Smooth muscle cell (in vitro differentiated cells): ENCODE measurements at regions not wholly inside any gene's neighbourhood (a gene's known extent, or its start where the extent isn't known, plus 50 kb on each side); places are given as distances from the start of the nearest gene placed in this dataset.

Experiments
- DNase-seq: peaks from one replicate; lab custom pipeline; 2025; ENCODE audit not compliant: unreplicated experiment; lab: John Stamatoyannopoulos, UW
- H2AFZ ChIP-seq: fragments of 200-600 bp; sonication (generic); 2 replicates; pipeline ENCODE4 v1.6.0; 2016; ENCODE audit warnings: antibody characterized with exemption, low read depth, mild to moderate bottlenecking
- H3F3A ChIP-seq: fragments of 200-600 bp; sonication (generic); 2 replicates; pipeline ENCODE4 v1.6.0; 2017; ENCODE audit warnings: antibody characterized with exemption, low read depth
- H3K27ac ChIP-seq: fragments of 200-600 bp; sonication (generic); 2 replicates; pipeline ENCODE4 v1.5.1; 2016; ENCODE audit warnings: low read depth, mild to moderate bottlenecking
- H3K27me3 ChIP-seq: fragments of 200-600 bp; sonication (generic); 2 replicates; pipeline ENCODE4 v1.6.1; 2016; ENCODE audit warnings: low read depth, mild to moderate bottlenecking
- H3K36me3 ChIP-seq: fragments of 200-600 bp; sonication (generic); 2 replicates; pipeline ENCODE4 v1.5.1; 2016; ENCODE audit warnings: low read depth
- H3K4me1 ChIP-seq: fragments of 200-600 bp; sonication (generic); 2 replicates; pipeline ENCODE4 v1.5.1; 2016; ENCODE audit warnings: low read depth
- H3K4me2 ChIP-seq: fragments of 200-600 bp; sonication (generic); 2 replicates; pipeline ENCODE4 v1.6.0; 2016; ENCODE audit warnings: mild to moderate bottlenecking
- H3K4me3 ChIP-seq: fragments of 200-600 bp; sonication (generic); 2 replicates; pipeline ENCODE4 v1.5.1; 2016; ENCODE audit warnings: mild to moderate bottlenecking
- H3K79me2 ChIP-seq: fragments of 200-600 bp; sonication (generic); 2 replicates; pipeline ENCODE4 v1.6.0; 2016; ENCODE audit warnings: low read depth, mild to moderate bottlenecking
- H3K9ac ChIP-seq: fragments of 200-600 bp; sonication (generic); 2 replicates; pipeline ENCODE4 v1.6.0; 2016; ENCODE audit warnings: low read depth
- H3K9me3 ChIP-seq: fragments of 200-600 bp; sonication (generic); replicated peaks from 2 replicates; pipeline ENCODE4 v1.5.1; 2016; ENCODE audit warnings: low read depth
- H4K20me1 ChIP-seq: fragments of 200-600 bp; sonication (generic); 2 replicates; pipeline ENCODE4 v1.6.0; 2016; ENCODE audit warnings: low read depth
- CTCF ChIP-seq: fragments of 200-600 bp; sonication (generic); IDR thresholded peaks from 2 replicates; pipeline ENCODE4 v1.5.1; 2017; ENCODE audit warnings: borderline replicate concordance, mild to moderate bottlenecking, antibody characterized with exemption; ENCODE audit not compliant: insufficient read depth, poor library complexity, severe bottlenecking
- WGBS: methylation state at CpG from one replicate; pipeline ENCODE4 v1.1.7; 2016; ENCODE audit warnings: low lambda C conversion rate; 5-methylcytosine and 5-hydroxymethylcytosine counted together

GRCh38 chr9:20032413-20033006, 243.7 kb upstream of the SLC24A2 start:
- Histone ChIP-seq H3F3A (no peaks in the 10 kb centered on the region), H3K27me3 (no peaks in the 10 kb centered on the region), H3K36me3 (no peaks in the 10 kb centered on the region), H3K4me2 (peak overlapping the region; percentile 26), H3K9me3 (no peaks in the 10 kb centered on the region), H3K79me2 (no peaks in the 10 kb centered on the region), H2AFZ (peak overlapping the region; percentile 58), H3K4me3 (no peak overlapping the region), H3K4me1 (peaks cover 8% of the 10 kb centered on the region), H3K27ac (no peak overlapping the region), H4K20me1 (no peaks in the 10 kb centered on the region), H3K9ac (peak overlapping the region; percentile 51)
- 76% methylated on average over 8 of the region's 8 CpGs for WGBS
- DNase-seq, result no peak
- no peak for TF ChIP-seq CTCF

GRCh38 chr9:20031836-20032235, 243.0 kb upstream of the SLC24A2 start:
- Histone ChIP-seq H3K9me3 (no peaks in the 10 kb centered on the region), H2AFZ (no peak overlapping the region), H3K4me1 (peaks cover 8% of the 10 kb centered on the region), H3K36me3 (no peaks in the 10 kb centered on the region), H3F3A (no peaks in the 10 kb centered on the region), H3K4me3 (no peak overlapping the region), H4K20me1 (no peaks in the 10 kb centered on the region), H3K79me2 (no peaks in the 10 kb centered on the region), H3K9ac (no peak overlapping the region), H3K4me2 (no peak overlapping the region), H3K27ac (no peak overlapping the region), H3K27me3 (no peaks in the 10 kb centered on the region)
- no peak for DNase-seq
- 44% methylated on average over 6 of the region's 6 CpGs for WGBS
- TF ChIP-seq CTCF, result no peak

- H3K27me3 ChIP-seq, result no peaks in the 10 kb centered on the region
- no peaks in the 10 kb centered on the region for H3K79me2 ChIP-seq
- no peak for TF ChIP-seq CTCF
- no peak overlapping the region for H3K9ac ChIP-seq
- no peaks in the 10 kb centered on the region for H3K9me3 ChIP-seq
- H2AFZ ChIP-seq, result no peak overlapping the region
- no peak overlapping the region for H3K27ac ChIP-seq
- H3F3A ChIP-seq, result no peaks in the 10 kb centered on the region
- no peak overlapping the region for H3K4me3 ChIP-seq
- no peak overlapping the region for H3K4me2 ChIP-seq
- H4K20me1 ChIP-seq, result no peaks in the 10 kb centered on the region
- DNase-seq, result no peak
- H3K4me1 ChIP-seq, result peaks cover 8% of the 10 kb centered on the region
- H3K36me3 ChIP-seq, result no peaks in the 10 kb centered on the region
- WGBS, result 98% methylated on average over 2 of the region's 2 CpGs
Measured at GRCh38 chr9:20030671-20031070, 241.8 kb upstream of the SLC24A2 start.

GRCh38 chr9:20030221-20030620, 241.4 kb upstream of the SLC24A2 start:
- TF ChIP-seq CTCF, result no peak
- no peaks in the 10 kb centered on the region for H3K9me3 ChIP-seq
- H3K9ac ChIP-seq, result no peak overlapping the region
- no peak overlapping the region for H3K27ac ChIP-seq
- H3K4me1 ChIP-seq, result peaks cover 8% of the 10 kb centered on the region
- no peaks in the 10 kb centered on the region for H3K27me3 ChIP-seq
- H3K36me3 ChIP-seq, result no peaks in the 10 kb centered on the region
- no peak for DNase-seq
- 88% methylated on average over 4 of the region's 4 CpGs for WGBS
- H3K79me2 ChIP-seq, result no peaks in the 10 kb centered on the region
- H4K20me1 ChIP-seq, result no peaks in the 10 kb centered on the region
- H3F3A ChIP-seq, result no peaks in the 10 kb centered on the region
- no peak overlapping the region for H3K4me2 ChIP-seq
- no peak overlapping the region for H2AFZ ChIP-seq
- no peak overlapping the region for H3K4me3 ChIP-seq
